ENCODE measurements at regions not wholly inside any gene's neighbourhood (a gene's known extent, or its start where the extent isn't known, plus 50 kb on each side); places are given as distances from the start of the nearest gene placed in this dataset.

GRCh38 chr5:90191352-90192045 lies 218.1 kb downstream of the CETN3 start:
- TF ChIP-seq CTCF (IDR thresholded peaks at IDR 0.05 in 8 of 11, conservative IDR thresholded peaks at IDR 0.05 in 3 of 11), result no peak
- TF ChIP-seq POLR2AphosphoS5 (IDR thresholded peaks at IDR 0.05), result no peak

Measured in spleen (tissue), 7 donors.